Upper lobe of left lung (tissue), 6 donors: ENCODE measurements at regions not wholly inside any gene's neighbourhood (a gene's known extent, or its start where the extent isn't known, plus 50 kb on each side); places are given as distances from the start of the nearest gene placed in this dataset.

Source experiments
- ATAC-seq, 2 donors: fragments of 200-7000 bp; cut with Tn5 transposase; one replicate each; pipeline ENCODE4 v1.9.1; 2022; ENCODE audit warnings: mild to moderate bottlenecking in 2 of 2, moderate library complexity in 2 of 2; ENCODE audit not compliant: low FRiP score in 2 of 2
- DNase-seq, 2 donors: peaks; one replicate each; pipeline ENCODE4 v3.0.0-alpha.2; 2019 to 2020
- H3K27ac ChIP-seq, 4 donors: fragments of 200-600 bp; sonication (generic); one replicate each; pipeline ENCODE4 v1.5.1; 2016 to 2019
- H3K27me3 ChIP-seq, 4 donors: fragments of 200-600 bp; sonication (generic); one replicate each; pipeline ENCODE4 v1.5.1; 2017 to 2019
- H3K36me3 ChIP-seq, 4 donors: fragments of 200-600 bp; sonication (generic); one replicate each; pipeline ENCODE4 v1.5.1; 2016 to 2019
- H3K4me1 ChIP-seq, 4 donors: fragments of 200-600 bp; sonication (generic); one replicate each; pipeline ENCODE4 v1.5.1; 2018 to 2019
- H3K4me3 ChIP-seq, 4 donors: fragments of 200-600 bp; sonication (generic); one replicate each; pipeline ENCODE4 v1.5.1; 2017 to 2019; ENCODE audit warnings: mild to moderate bottlenecking in 2 of 4, moderate library complexity in 1 of 4
- H3K9me3 ChIP-seq, 4 donors: fragments of 200-600 bp; sonication (generic); one replicate each; pipeline ENCODE4 v1.5.1; 2018 to 2019
- CTCF ChIP-seq, 6 experiments: fragments of 450-650 bp in 4 of 6; fragments of 200-600 bp in 2 of 6; sonication (generic) in 2 of 6; IDR thresholded peaks; one replicate each; pipeline ENCODE4 v1.5.1; 2016 to 2019; ENCODE audit warnings: antibody characterized with exemption in 6 of 6
- EP300 ChIP-seq, 4 donors: sonication (generic); formaldehyde crosslinking; IDR thresholded peaks; one replicate each; pipeline ENCODE4 v1.5.1; 2017; ENCODE audit warnings: antibody characterized with exemption in 4 of 4, control low read depth in 2 of 4
- POLR2A ChIP-seq, 4 donors: fragments of 450-650 bp; IDR thresholded peaks; one replicate each; pipeline ENCODE4 v1.5.1; 2016 to 2017; ENCODE audit warnings: antibody characterized with exemption in 4 of 4, mild to moderate bottlenecking in 2 of 4
- POLR2AphosphoS5 ChIP-seq, 2 donors: sonication (generic); formaldehyde crosslinking; IDR thresholded peaks; one replicate each; pipeline ENCODE4 v1.5.1; 2017; ENCODE audit warnings: antibody characterized with exemption in 2 of 2
- WGBS, 2 donors: methylation state at CpG; one replicate each; pipeline ENCODE4 v1.1.5; 2017 to 2018; 5-methylcytosine and 5-hydroxymethylcytosine counted together
- donor health status: DM: no; HTN: no; CAD: no; lungs with moderate emphysema.
- donor health status: DM: no; HTN: yes; CAD: no; lungs with severe emphysema.

DNA sequence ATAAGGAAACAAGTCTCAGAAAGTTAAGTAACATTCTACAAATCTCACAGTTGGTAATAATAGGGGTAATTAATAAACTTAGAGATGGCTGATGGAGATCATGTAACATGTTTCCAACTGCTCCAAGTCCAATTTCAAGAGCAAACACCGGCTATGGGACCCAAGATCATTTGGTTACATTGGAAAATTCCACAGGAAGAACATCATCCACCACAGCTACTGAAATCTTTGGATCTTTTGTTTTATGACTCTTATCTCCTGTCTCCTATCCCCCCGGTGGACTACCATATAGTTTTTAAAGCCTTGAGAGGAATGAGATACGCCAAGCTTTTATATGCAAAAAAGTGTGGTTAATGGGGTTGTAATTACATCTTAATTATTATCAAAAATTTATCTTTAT lies 216.1 kb downstream of the WNT5A start:
- no peaks in the 10 kb centered on the region for H3K9me3 ChIP-seq
- H3K4me3 ChIP-seq: no peak overlapping the region
- no peaks in the 10 kb centered on the region for H3K27me3 ChIP-seq
- no peaks in the 10 kb centered on the region for H3K36me3 ChIP-seq
- no peak overlapping the region for H3K27ac ChIP-seq
- DNase-seq: no peak
- ATAC-seq: no peak
- TF ChIP-seq POLR2A (IDR thresholded peaks at IDR 0.05): no peak
- TF ChIP-seq POLR2AphosphoS5 (IDR thresholded peaks at IDR 0.05): no peak
- TF ChIP-seq EP300 (IDR thresholded peaks at IDR 0.05): no peak
- TF ChIP-seq CTCF (IDR thresholded peaks at IDR 0.05): no peak
- WGBS, 2 donors: 47 to 48% methylated on average over 3 of the region's 3 CpGs
- H3K4me1 ChIP-seq: peaks cover 0 to 3% (median 0%) of the 10 kb centered on the region in 4 donors

GRCh38 chr3:55269636-55270035 lies 217.5 kb downstream of the WNT5A start:
- Histone ChIP-seq H3K4me3 (no peak overlapping the region), H3K27me3 (no peaks in the 10 kb centered on the region), H3K9me3 (no peaks in the 10 kb centered on the region), H3K4me1 (peaks cover 0 to 3% (median 0%) of the 10 kb centered on the region in 4 donors), H3K36me3 (no peaks in the 10 kb centered on the region), H3K27ac (no peak overlapping the region)
- DNase-seq (no peak), ATAC-seq (no peak)
- TF ChIP-seq POLR2AphosphoS5 (IDR thresholded peaks at IDR 0.05): no peak
- no peak for TF ChIP-seq EP300 (IDR thresholded peaks at IDR 0.05)
- TF ChIP-seq CTCF (IDR thresholded peaks at IDR 0.05): no peak
- no peak for TF ChIP-seq POLR2A (IDR thresholded peaks at IDR 0.05)
- 83 to 95% methylated on average over 4 of the region's 4 CpGs for WGBS, 2 donors

- no peak for TF ChIP-seq POLR2AphosphoS5 (IDR thresholded peaks at IDR 0.05)
- TF ChIP-seq POLR2A (IDR thresholded peaks at IDR 0.05): no peak
- no peak for TF ChIP-seq CTCF (IDR thresholded peaks at IDR 0.05)
- no peak for TF ChIP-seq EP300 (IDR thresholded peaks at IDR 0.05)
- H3K27ac ChIP-seq: no peak overlapping the region
- WGBS, 2 donors: 77 to 94% methylated on average over 4 of the region's 4 CpGs
- no peaks in the 10 kb centered on the region for H3K9me3 ChIP-seq
- H3K4me1 ChIP-seq: peaks cover 0 to 3% (median 0%) of the 10 kb centered on the region in 4 donors
- no peak overlapping the region for H3K4me3 ChIP-seq
- no peaks in the 10 kb centered on the region for H3K27me3 ChIP-seq
- no peak for ATAC-seq
- no peak for DNase-seq
- no peaks in the 10 kb centered on the region for H3K36me3 ChIP-seq
These were observed 218.0 kb downstream of the WNT5A start for GRCh38 chr3:55269096-55269495.

DNA sequence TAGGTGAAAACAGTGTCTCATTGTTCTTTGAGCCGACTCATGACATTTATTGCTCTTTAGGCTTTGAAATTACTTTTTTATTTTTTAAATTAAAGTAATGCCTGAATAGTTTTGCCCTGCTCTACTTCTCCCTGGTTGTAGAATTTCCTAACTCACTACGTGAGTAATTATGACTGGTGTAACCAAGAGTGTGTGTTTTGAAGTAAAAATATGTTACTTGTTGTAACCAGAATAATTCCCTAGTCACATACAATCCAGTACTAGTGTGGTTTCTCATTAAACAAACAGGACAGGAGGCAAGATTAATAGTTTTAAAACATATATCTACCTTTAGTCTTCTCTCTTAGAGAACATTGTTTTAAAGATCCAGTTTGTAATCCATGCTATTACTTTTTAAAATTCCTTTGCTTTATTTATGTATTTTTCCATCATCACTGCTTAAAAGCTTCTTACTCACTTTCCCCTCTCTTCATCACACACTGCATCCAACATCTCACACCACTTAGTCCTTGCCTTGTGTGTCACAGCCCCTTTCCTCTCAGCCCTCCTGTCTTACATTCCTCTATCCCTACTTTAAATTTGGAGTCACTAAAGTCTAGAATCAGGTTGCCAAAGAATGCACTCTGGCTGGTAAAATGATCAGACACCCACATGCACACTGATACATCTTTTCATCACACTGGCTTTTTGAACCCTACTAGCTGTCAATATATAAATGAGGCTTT lies 219.7 kb downstream of the WNT5A start:
- 82 to 92% methylated on average over 2 of the region's 2 CpGs for WGBS, 2 donors
- TF ChIP-seq EP300 (IDR thresholded peaks at IDR 0.05) (no peak), POLR2AphosphoS5 (IDR thresholded peaks at IDR 0.05) (no peak), POLR2A (IDR thresholded peaks at IDR 0.05) (no peak), CTCF (IDR thresholded peaks at IDR 0.05) (no peak)
- no peak for DNase-seq
- no peak for ATAC-seq
- H3K27me3 ChIP-seq: no peaks in the 10 kb centered on the region
- H3K36me3 ChIP-seq: no peaks in the 10 kb centered on the region
- no peak overlapping the region for H3K27ac ChIP-seq
- H3K4me1 ChIP-seq: peaks cover 0 to 3% (median 0%) of the 10 kb centered on the region in 4 donors
- no peak overlapping the region for H3K4me3 ChIP-seq
- no peaks in the 10 kb centered on the region for H3K9me3 ChIP-seq

- Histone ChIP-seq H3K27ac (no peak overlapping the region), H3K27me3 (no peaks in the 10 kb centered on the region), H3K9me3 (no peaks in the 10 kb centered on the region), H3K4me1 (peaks cover 0 to 3% (median 0%) of the 10 kb centered on the region in 4 donors), H3K36me3 (no peaks in the 10 kb centered on the region), H3K4me3 (no peak overlapping the region)
- TF ChIP-seq EP300 (IDR thresholded peaks at IDR 0.05) (no peak), CTCF (IDR thresholded peaks at IDR 0.05) (no peak), POLR2A (IDR thresholded peaks at IDR 0.05) (no peak), POLR2AphosphoS5 (IDR thresholded peaks at IDR 0.05) (no peak)
- ATAC-seq (no peak), DNase-seq (no peak)
- WGBS, 2 donors: 81 to 86% methylated on average over 3 of the region's 3 CpGs
These were observed 222.2 kb downstream of the WNT5A start for GRCh38 chr3:55264919-55265318.
